ENCODE measurements at regions not wholly inside any gene's neighbourhood (a gene's known extent, or its start where the extent isn't known, plus 50 kb on each side); places are given as distances from the start of the nearest gene placed in this dataset.

DNA sequence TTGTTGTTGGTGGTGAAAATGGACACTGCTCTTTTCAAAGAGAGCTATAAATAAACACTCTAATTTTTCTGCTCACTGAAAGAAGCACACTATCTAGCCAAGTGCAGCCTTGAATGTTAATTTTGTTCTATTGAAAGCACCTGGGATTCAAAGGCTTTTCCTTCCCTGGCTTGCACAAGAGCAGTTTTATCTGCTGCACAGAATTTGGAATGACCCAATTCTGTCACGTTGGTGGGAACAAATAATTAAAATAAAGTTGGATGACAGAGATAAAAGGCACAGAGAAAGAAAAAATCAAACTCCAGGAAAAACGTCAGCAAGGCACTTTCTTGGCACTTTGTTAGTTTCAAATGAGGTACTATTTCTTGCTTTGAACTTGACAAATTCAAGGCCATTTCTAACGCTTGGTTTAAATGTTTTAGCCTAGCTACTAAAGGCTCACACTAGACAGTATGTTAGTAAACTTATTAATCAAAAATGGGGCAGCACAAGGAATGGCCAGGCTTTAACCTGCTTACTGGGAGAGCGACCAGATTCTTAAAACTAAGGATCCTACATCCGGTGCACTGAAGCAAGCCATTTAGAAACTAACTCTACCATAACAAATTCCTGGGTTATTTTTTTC, 145.5 kb upstream of the ARG1 start:
- no peak overlapping the region for H3K4me3 ChIP-seq (ENCODE audit: low read depth, low read length, poor library complexity, severe bottlenecking)
- no peak overlapping the region for H3K4me2 ChIP-seq (ENCODE audit: low read length)
- H3F3A ChIP-seq (ENCODE audit: insufficient read depth, low read length), result no peaks in the 10 kb centered on the region
- H3K9me2 ChIP-seq (ENCODE audit: low read depth, low read length), result no peaks in the 10 kb centered on the region
- no peak for TF ChIP-seq EZH2 (IDR thresholded peaks at IDR 0.05; ENCODE audit: borderline replicate concordance, low read length)
- TF ChIP-seq, protein P1, sequence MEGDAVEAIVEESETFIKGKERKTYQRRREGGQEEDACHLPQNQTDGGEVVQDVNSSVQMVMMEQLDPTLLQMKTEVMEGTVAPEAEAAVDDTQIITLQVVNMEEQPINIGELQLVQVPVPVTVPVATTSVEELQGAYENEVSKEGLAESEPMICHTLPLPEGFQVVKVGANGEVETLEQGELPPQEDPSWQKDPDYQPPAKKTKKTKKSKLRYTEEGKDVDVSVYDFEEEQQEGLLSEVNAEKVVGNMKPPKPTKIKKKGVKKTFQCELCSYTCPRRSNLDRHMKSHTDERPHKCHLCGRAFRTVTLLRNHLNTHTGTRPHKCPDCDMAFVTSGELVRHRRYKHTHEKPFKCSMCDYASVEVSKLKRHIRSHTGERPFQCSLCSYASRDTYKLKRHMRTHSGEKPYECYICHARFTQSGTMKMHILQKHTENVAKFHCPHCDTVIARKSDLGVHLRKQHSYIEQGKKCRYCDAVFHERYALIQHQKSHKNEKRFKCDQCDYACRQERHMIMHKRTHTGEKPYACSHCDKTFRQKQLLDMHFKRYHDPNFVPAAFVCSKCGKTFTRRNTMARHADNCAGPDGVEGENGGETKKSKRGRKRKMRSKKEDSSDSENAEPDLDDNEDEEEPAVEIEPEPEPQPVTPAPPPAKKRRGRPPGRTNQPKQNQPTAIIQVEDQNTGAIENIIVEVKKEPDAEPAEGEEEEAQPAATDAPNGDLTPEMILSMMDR (IDR thresholded peaks at IDR 0.05; ENCODE audit: low read length), result no peak
- no peaks in the 10 kb centered on the region for H4K20me1 ChIP-seq (ENCODE audit: insufficient read depth, low read length)
- no peaks in the 10 kb centered on the region for H3K27me3 ChIP-seq (ENCODE audit: insufficient read depth, low read length)
- no peaks in the 10 kb centered on the region for H3K79me2 ChIP-seq (ENCODE audit: insufficient read depth, low read length)
- no peak overlapping the region for H3K27ac ChIP-seq (ENCODE audit: low read depth, low read length, poor library complexity, severe bottlenecking)
- no peak overlapping the region for H2AFZ ChIP-seq (ENCODE audit: low read length)
- no peak overlapping the region for H3K9ac ChIP-seq (ENCODE audit: low read length)
- H3K9me3 ChIP-seq (ENCODE audit: low read length), result no peaks in the 10 kb centered on the region
- no peaks in the 10 kb centered on the region for H3K4me1 ChIP-seq (ENCODE audit: insufficient read depth, low read length, severe bottlenecking)
- H3K36me3 ChIP-seq (ENCODE audit: insufficient read depth, low read length), result no peaks in the 10 kb centered on the region

DNA sequence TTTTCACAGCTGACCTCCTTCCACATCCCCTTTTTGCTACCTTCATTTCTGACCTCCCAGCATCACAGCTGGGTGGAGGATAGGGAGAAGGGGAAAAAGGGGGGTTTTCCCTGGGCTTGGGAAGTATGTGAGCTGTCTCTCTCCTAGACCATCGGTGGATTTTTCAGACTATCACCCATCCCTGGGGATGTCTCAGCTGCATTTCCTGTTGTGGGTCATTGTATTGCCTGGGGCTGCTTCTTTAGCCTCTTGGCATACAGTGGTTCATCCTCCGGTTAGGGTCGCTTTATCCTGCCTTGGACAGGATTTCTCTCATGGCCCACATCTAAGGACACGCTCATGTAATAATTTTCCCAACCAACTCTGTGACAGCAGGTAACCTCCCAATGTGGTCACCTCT, 142.5 kb upstream of the ARG1 start:
- no peaks in the 10 kb centered on the region for H3K4me1 ChIP-seq (ENCODE audit: insufficient read depth, low read length, severe bottlenecking)
- H4K20me1 ChIP-seq (ENCODE audit: insufficient read depth, low read length), result no peaks in the 10 kb centered on the region
- H3K9me3 ChIP-seq (ENCODE audit: low read length), result no peaks in the 10 kb centered on the region
- H3K36me3 ChIP-seq (ENCODE audit: insufficient read depth, low read length), result no peaks in the 10 kb centered on the region
- H3K4me2 ChIP-seq (ENCODE audit: low read length), result no peak overlapping the region
- no peaks in the 10 kb centered on the region for H3F3A ChIP-seq (ENCODE audit: insufficient read depth, low read length)
- no peak overlapping the region for H3K9ac ChIP-seq (ENCODE audit: low read length)
- no peak overlapping the region for H3K4me3 ChIP-seq (ENCODE audit: low read depth, low read length, poor library complexity, severe bottlenecking)
- no peaks in the 10 kb centered on the region for H3K9me2 ChIP-seq (ENCODE audit: low read depth, low read length)
- H2AFZ ChIP-seq (ENCODE audit: low read length), result no peak overlapping the region
- no peaks in the 10 kb centered on the region for H3K27me3 ChIP-seq (ENCODE audit: insufficient read depth, low read length)
- no peak overlapping the region for H3K27ac ChIP-seq (ENCODE audit: low read depth, low read length, poor library complexity, severe bottlenecking)
- TF ChIP-seq, protein P1 (IDR thresholded peaks at IDR 0.05; ENCODE audit: low read length), result no peak
- TF ChIP-seq EZH2 (IDR thresholded peaks at IDR 0.05; ENCODE audit: borderline replicate concordance, low read length), result no peak
- no peaks in the 10 kb centered on the region for H3K79me2 ChIP-seq (ENCODE audit: insufficient read depth, low read length)

DNA sequence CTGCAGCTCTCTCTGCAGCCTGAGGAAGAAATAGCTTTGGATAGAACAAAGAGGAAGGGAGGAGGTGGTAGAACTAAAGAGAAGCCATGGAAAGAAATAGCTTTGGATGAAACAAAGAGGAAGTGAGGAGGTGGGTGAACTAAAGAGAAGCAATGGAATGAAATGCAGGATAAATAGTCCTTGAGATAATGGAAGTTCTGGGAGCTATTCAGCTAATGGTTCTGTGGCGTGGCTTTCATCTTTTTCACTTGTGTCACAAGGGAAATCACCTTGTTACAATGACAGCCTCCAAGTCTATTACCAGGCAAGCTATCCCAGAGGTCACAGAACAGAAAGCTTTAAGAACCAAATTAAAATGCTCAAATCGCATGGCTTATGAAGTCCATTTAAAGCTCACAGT, 141.3 kb upstream of the ARG1 start:
- Histone ChIP-seq H3K4me1 (ENCODE audit: insufficient read depth, low read length, severe bottlenecking) (no peaks in the 10 kb centered on the region), H2AFZ (ENCODE audit: low read length) (no peak overlapping the region), H3K9me3 (ENCODE audit: low read length) (no peaks in the 10 kb centered on the region), H3K9ac (ENCODE audit: low read length) (no peak overlapping the region), H3F3A (ENCODE audit: insufficient read depth, low read length) (no peaks in the 10 kb centered on the region), H3K4me2 (ENCODE audit: low read length) (no peak overlapping the region), H3K79me2 (ENCODE audit: insufficient read depth, low read length) (no peaks in the 10 kb centered on the region), H3K36me3 (ENCODE audit: insufficient read depth, low read length) (no peaks in the 10 kb centered on the region), H3K4me3 (ENCODE audit: low read depth, low read length, poor library complexity, severe bottlenecking) (no peak overlapping the region), H3K27ac (ENCODE audit: low read depth, low read length, poor library complexity, severe bottlenecking) (no peak overlapping the region), H3K9me2 (ENCODE audit: low read depth, low read length) (no peaks in the 10 kb centered on the region), H4K20me1 (ENCODE audit: insufficient read depth, low read length) (no peaks in the 10 kb centered on the region), H3K27me3 (ENCODE audit: insufficient read depth, low read length) (no peaks in the 10 kb centered on the region)
- TF ChIP-seq, protein P1 (IDR thresholded peaks at IDR 0.05; ENCODE audit: low read length), result no peak

Data from OCI-LY1 (cell line).